ENCODE measurements at regions not wholly inside any gene's neighbourhood (a gene's known extent, or its start where the extent isn't known, plus 50 kb on each side); places are given as distances from the start of the nearest gene placed in this dataset.

- Histone ChIP-seq H3K36me3 (ENCODE audit: control insufficient read depth in 2 of 2, insufficient read depth in 2 of 2, low read length in 2 of 2) (no peaks in the 10 kb centered on the region), H3K27ac (ENCODE audit: low read depth in 2 of 2, low read length in 2 of 2) (no peak overlapping the region), H3K4me1 (ENCODE audit: control insufficient read depth in 2 of 2, insufficient read depth in 2 of 2, low read length in 2 of 2) (no peaks in the 10 kb centered on the region), H3K9me3 (ENCODE audit: control insufficient read depth in 2 of 2, low read length in 2 of 2) (no peaks in the 10 kb centered on the region), H3K9ac (ENCODE audit: low read depth in 1 of 2, low read length in 2 of 2) (no peak overlapping the region), H3K27me3 (ENCODE audit: control insufficient read depth in 2 of 2, insufficient read depth in 2 of 2, low read length in 2 of 2) (no peaks in the 10 kb centered on the region), H3K4me3 (ENCODE audit: low read length in 2 of 2) (no peak overlapping the region)
Observed at GRCh38 chr3:107272885-107273284, 104.4 kb upstream of the CCDC54 start.

GRCh38 chr3:107273771-107274170 is 103.5 kb upstream of the CCDC54 start:
- no peak overlapping the region for H3K27ac ChIP-seq (ENCODE audit: low read depth in 2 of 2, low read length in 2 of 2)
- H3K4me1 ChIP-seq (ENCODE audit: control insufficient read depth in 2 of 2, insufficient read depth in 2 of 2, low read length in 2 of 2): no peaks in the 10 kb centered on the region
- H3K36me3 ChIP-seq (ENCODE audit: control insufficient read depth in 2 of 2, insufficient read depth in 2 of 2, low read length in 2 of 2): no peaks in the 10 kb centered on the region
- H3K4me3 ChIP-seq (ENCODE audit: low read length in 2 of 2): no peak overlapping the region
- no peaks in the 10 kb centered on the region for H3K27me3 ChIP-seq (ENCODE audit: control insufficient read depth in 2 of 2, insufficient read depth in 2 of 2, low read length in 2 of 2)
- H3K9ac ChIP-seq (ENCODE audit: low read depth in 1 of 2, low read length in 2 of 2): no peak overlapping the region
- H3K9me3 ChIP-seq (ENCODE audit: control insufficient read depth in 2 of 2, low read length in 2 of 2): no peaks in the 10 kb centered on the region

- H3K27me3 ChIP-seq (ENCODE audit: control insufficient read depth in 2 of 2, insufficient read depth in 2 of 2, low read length in 2 of 2): no peaks in the 10 kb centered on the region
- H3K4me3 ChIP-seq (ENCODE audit: low read length in 2 of 2): no peak overlapping the region
- no peak overlapping the region for H3K27ac ChIP-seq (ENCODE audit: low read depth in 2 of 2, low read length in 2 of 2)
- H3K9ac ChIP-seq (ENCODE audit: low read depth in 1 of 2, low read length in 2 of 2): no peak overlapping the region
- H3K36me3 ChIP-seq (ENCODE audit: control insufficient read depth in 2 of 2, insufficient read depth in 2 of 2, low read length in 2 of 2): no peaks in the 10 kb centered on the region
- no peaks in the 10 kb centered on the region for H3K4me1 ChIP-seq (ENCODE audit: control insufficient read depth in 2 of 2, insufficient read depth in 2 of 2, low read length in 2 of 2)
- no peaks in the 10 kb centered on the region for H3K9me3 ChIP-seq (ENCODE audit: control insufficient read depth in 2 of 2, low read length in 2 of 2)
Observed at GRCh38 chr3:107275511-107275910, 101.7 kb upstream of the CCDC54 start.

GRCh38 chr3:107283948-107284347 is 93.3 kb upstream of the CCDC54 start:
- H3K9ac ChIP-seq (ENCODE audit: low read depth in 1 of 2, low read length in 2 of 2): no peak overlapping the region
- H3K27me3 ChIP-seq (ENCODE audit: control insufficient read depth in 2 of 2, insufficient read depth in 2 of 2, low read length in 2 of 2): no peaks in the 10 kb centered on the region
- H3K27ac ChIP-seq (ENCODE audit: low read depth in 2 of 2, low read length in 2 of 2): no peak overlapping the region
- H3K9me3 ChIP-seq (ENCODE audit: control insufficient read depth in 2 of 2, low read length in 2 of 2): no peaks in the 10 kb centered on the region
- H3K4me3 ChIP-seq (ENCODE audit: low read length in 2 of 2): no peak overlapping the region
- no peaks in the 10 kb centered on the region for H3K36me3 ChIP-seq (ENCODE audit: control insufficient read depth in 2 of 2, insufficient read depth in 2 of 2, low read length in 2 of 2)
- no peaks in the 10 kb centered on the region for H3K4me1 ChIP-seq (ENCODE audit: control insufficient read depth in 2 of 2, insufficient read depth in 2 of 2, low read length in 2 of 2)

- Histone ChIP-seq H3K27me3 (ENCODE audit: control insufficient read depth in 2 of 2, insufficient read depth in 2 of 2, low read length in 2 of 2) (no peaks in the 10 kb centered on the region), H3K4me1 (ENCODE audit: control insufficient read depth in 2 of 2, insufficient read depth in 2 of 2, low read length in 2 of 2) (no peaks in the 10 kb centered on the region), H3K4me3 (ENCODE audit: low read length in 2 of 2) (no peak overlapping the region), H3K9me3 (ENCODE audit: control insufficient read depth in 2 of 2, low read length in 2 of 2) (no peaks in the 10 kb centered on the region), H3K9ac (ENCODE audit: low read depth in 1 of 2, low read length in 2 of 2) (no peak overlapping the region), H3K27ac (ENCODE audit: low read depth in 2 of 2, low read length in 2 of 2) (no peak overlapping the region), H3K36me3 (ENCODE audit: control insufficient read depth in 2 of 2, insufficient read depth in 2 of 2, low read length in 2 of 2) (no peaks in the 10 kb centered on the region)
Observed at GRCh38 chr3:107284612-107285011, 92.6 kb upstream of the CCDC54 start.

GRCh38 chr3:107285197-107285596 is 92.0 kb upstream of the CCDC54 start:
- no peak overlapping the region for H3K27ac ChIP-seq (ENCODE audit: low read depth in 2 of 2, low read length in 2 of 2)
- no peaks in the 10 kb centered on the region for H3K9me3 ChIP-seq (ENCODE audit: control insufficient read depth in 2 of 2, low read length in 2 of 2)
- no peak overlapping the region for H3K9ac ChIP-seq (ENCODE audit: low read depth in 1 of 2, low read length in 2 of 2)
- H3K27me3 ChIP-seq (ENCODE audit: control insufficient read depth in 2 of 2, insufficient read depth in 2 of 2, low read length in 2 of 2): no peaks in the 10 kb centered on the region
- no peaks in the 10 kb centered on the region for H3K4me1 ChIP-seq (ENCODE audit: control insufficient read depth in 2 of 2, insufficient read depth in 2 of 2, low read length in 2 of 2)
- H3K36me3 ChIP-seq (ENCODE audit: control insufficient read depth in 2 of 2, insufficient read depth in 2 of 2, low read length in 2 of 2): no peaks in the 10 kb centered on the region
- no peak overlapping the region for H3K4me3 ChIP-seq (ENCODE audit: low read length in 2 of 2)

GRCh38 chr3:107289354-107289753 is 87.9 kb upstream of the CCDC54 start:
- Histone ChIP-seq H3K27ac (ENCODE audit: low read depth in 2 of 2, low read length in 2 of 2) (no peak overlapping the region), H3K4me1 (ENCODE audit: control insufficient read depth in 2 of 2, insufficient read depth in 2 of 2, low read length in 2 of 2) (no peaks in the 10 kb centered on the region), H3K27me3 (ENCODE audit: control insufficient read depth in 2 of 2, insufficient read depth in 2 of 2, low read length in 2 of 2) (no peaks in the 10 kb centered on the region), H3K4me3 (ENCODE audit: low read length in 2 of 2) (no peak overlapping the region), H3K9me3 (ENCODE audit: control insufficient read depth in 2 of 2, low read length in 2 of 2) (no peaks in the 10 kb centered on the region), H3K36me3 (ENCODE audit: control insufficient read depth in 2 of 2, insufficient read depth in 2 of 2, low read length in 2 of 2) (no peaks in the 10 kb centered on the region), H3K9ac (ENCODE audit: low read depth in 1 of 2, low read length in 2 of 2) (no peak overlapping the region)

- no peaks in the 10 kb centered on the region for H3K27me3 ChIP-seq (ENCODE audit: control insufficient read depth in 2 of 2, insufficient read depth in 2 of 2, low read length in 2 of 2)
- no peak overlapping the region for H3K4me3 ChIP-seq (ENCODE audit: low read length in 2 of 2)
- H3K36me3 ChIP-seq (ENCODE audit: control insufficient read depth in 2 of 2, insufficient read depth in 2 of 2, low read length in 2 of 2): no peaks in the 10 kb centered on the region
- no peaks in the 10 kb centered on the region for H3K9me3 ChIP-seq (ENCODE audit: control insufficient read depth in 2 of 2, low read length in 2 of 2)
- H3K4me1 ChIP-seq (ENCODE audit: control insufficient read depth in 2 of 2, insufficient read depth in 2 of 2, low read length in 2 of 2): no peaks in the 10 kb centered on the region
- no peak overlapping the region for H3K27ac ChIP-seq (ENCODE audit: low read depth in 2 of 2, low read length in 2 of 2)
- H3K9ac ChIP-seq (ENCODE audit: low read depth in 1 of 2, low read length in 2 of 2): no peak overlapping the region
Observed at GRCh38 chr3:107294117-107294516, 83.1 kb upstream of the CCDC54 start.

GRCh38 chr3:107297597-107297996 is 79.6 kb upstream of the CCDC54 start:
- no peak overlapping the region for H3K9ac ChIP-seq (ENCODE audit: low read depth in 1 of 2, low read length in 2 of 2)
- no peaks in the 10 kb centered on the region for H3K9me3 ChIP-seq (ENCODE audit: control insufficient read depth in 2 of 2, low read length in 2 of 2)
- no peaks in the 10 kb centered on the region for H3K27me3 ChIP-seq (ENCODE audit: control insufficient read depth in 2 of 2, insufficient read depth in 2 of 2, low read length in 2 of 2)
- no peaks in the 10 kb centered on the region for H3K4me1 ChIP-seq (ENCODE audit: control insufficient read depth in 2 of 2, insufficient read depth in 2 of 2, low read length in 2 of 2)
- H3K4me3 ChIP-seq (ENCODE audit: low read length in 2 of 2): no peak overlapping the region
- H3K36me3 ChIP-seq (ENCODE audit: control insufficient read depth in 2 of 2, insufficient read depth in 2 of 2, low read length in 2 of 2): no peaks in the 10 kb centered on the region
- H3K27ac ChIP-seq (ENCODE audit: low read depth in 2 of 2, low read length in 2 of 2): no peak overlapping the region

GRCh38 chr3:107307205-107307604 is 70.0 kb upstream of the CCDC54 start:
- H3K27me3 ChIP-seq (ENCODE audit: control insufficient read depth in 2 of 2, insufficient read depth in 2 of 2, low read length in 2 of 2): no peaks in the 10 kb centered on the region
- no peaks in the 10 kb centered on the region for H3K36me3 ChIP-seq (ENCODE audit: control insufficient read depth in 2 of 2, insufficient read depth in 2 of 2, low read length in 2 of 2)
- no peak overlapping the region for H3K27ac ChIP-seq (ENCODE audit: low read depth in 2 of 2, low read length in 2 of 2)
- H3K4me1 ChIP-seq (ENCODE audit: control insufficient read depth in 2 of 2, insufficient read depth in 2 of 2, low read length in 2 of 2): no peaks in the 10 kb centered on the region
- H3K9me3 ChIP-seq (ENCODE audit: control insufficient read depth in 2 of 2, low read length in 2 of 2): no peaks in the 10 kb centered on the region
- H3K9ac ChIP-seq (ENCODE audit: low read depth in 1 of 2, low read length in 2 of 2): no peak overlapping the region
- no peak overlapping the region for H3K4me3 ChIP-seq (ENCODE audit: low read length in 2 of 2)

- no peaks in the 10 kb centered on the region for H3K9me3 ChIP-seq (ENCODE audit: control insufficient read depth in 2 of 2, low read length in 2 of 2)
- H3K9ac ChIP-seq (ENCODE audit: low read depth in 1 of 2, low read length in 2 of 2): no peak overlapping the region
- no peak overlapping the region for H3K4me3 ChIP-seq (ENCODE audit: low read length in 2 of 2)
- no peak overlapping the region for H3K27ac ChIP-seq (ENCODE audit: low read depth in 2 of 2, low read length in 2 of 2)
- no peaks in the 10 kb centered on the region for H3K4me1 ChIP-seq (ENCODE audit: control insufficient read depth in 2 of 2, insufficient read depth in 2 of 2, low read length in 2 of 2)
- H3K36me3 ChIP-seq (ENCODE audit: control insufficient read depth in 2 of 2, insufficient read depth in 2 of 2, low read length in 2 of 2): no peaks in the 10 kb centered on the region
- H3K27me3 ChIP-seq (ENCODE audit: control insufficient read depth in 2 of 2, insufficient read depth in 2 of 2, low read length in 2 of 2): no peaks in the 10 kb centered on the region
Observed at GRCh38 chr3:107308716-107309115, 68.5 kb upstream of the CCDC54 start.
